ENCODE measurements at regions not wholly inside any gene's neighbourhood (a gene's known extent, or its start where the extent isn't known, plus 50 kb on each side); places are given as distances from the start of the nearest gene placed in this dataset.

GRCh38 chr11:70806461-70807194 lies 408.3 kb downstream of the CTTN start:
- WGBS (ENCODE audit: low lambda C conversion rate): 66% methylated on average over 27 of the region's 27 CpGs
- no peaks in the 10 kb centered on the region for H3K9me3 ChIP-seq
- no peak overlapping the region for H3K4me2 ChIP-seq
- H3K4me1 ChIP-seq (ENCODE audit: control insufficient read depth in 1 of 2, insufficient read depth in 2 of 2, low read depth in 1 of 2, low read length in 1 of 2): no peaks in the 10 kb centered on the region
- no peaks in the 10 kb centered on the region for H4K20me1 ChIP-seq (ENCODE audit: insufficient read depth)
- H3K9ac ChIP-seq: no peak overlapping the region
- ChIA-PET CTCF (interaction anchor here (3.7 kb wide), 1 partner anchor 8 kb away, joined by 32 read pairs; no protein-coding TSS in a partner anchor), POLR2A (no interaction called here)
- H3K36me3 ChIP-seq (replicated peaks in 1 of 2; ENCODE audit: control insufficient read depth in 1 of 2, insufficient read depth in 2 of 2, low read length in 1 of 2): no peaks in the 10 kb centered on the region
- no peak for TF ChIP-seq IRF3 (IDR thresholded peaks at IDR 0.05; ENCODE audit: low read depth, low read length)
- no peak for TF ChIP-seq REST (IDR thresholded peaks at IDR 0.05; ENCODE audit: low read depth, low read length)
- no peak for TF ChIP-seq FOXJ3 (CRISPR knock-in tag; IDR thresholded peaks at IDR 0.05)
- no peak for TF ChIP-seq RAD21 (IDR thresholded peaks at IDR 0.05; ENCODE audit: low read length)
- TF ChIP-seq FOSL2 (IDR thresholded peaks at IDR 0.05; ENCODE audit: borderline replicate concordance, low read depth): no peak
- TF ChIP-seq TEAD4 (IDR thresholded peaks at IDR 0.05; ENCODE audit: borderline replicate concordance, insufficient read depth): no peak
- no peak for TF ChIP-seq RCOR1 (IDR thresholded peaks at IDR 0.05; ENCODE audit: low read length)
- TF ChIP-seq NRF1 (IDR thresholded peaks at IDR 0.05; ENCODE audit: low read depth, low read length): no peak
- no peak for TF ChIP-seq MEF2A (IDR thresholded peaks at IDR 0.05; ENCODE audit: borderline replicate concordance, low read depth)
- no peak for TF ChIP-seq EP300 (IDR thresholded peaks at IDR 0.05; ENCODE audit: borderline replicate concordance in 1 of 2, low read depth in 1 of 2, low read length in 1 of 2)
- TF ChIP-seq RFX5 (IDR thresholded peaks at IDR 0.05; ENCODE audit: low read length): no peak
- no peak for TF ChIP-seq POLR2AphosphoS5 (IDR thresholded peaks at IDR 0.05; ENCODE audit: low read depth, low read length)
- no peak for TF ChIP-seq TAF1 (IDR thresholded peaks at IDR 0.05; ENCODE audit: borderline replicate concordance, low read depth, low read length)
- TF ChIP-seq PBX3 (IDR thresholded peaks at IDR 0.05): no peak
- TF ChIP-seq FOXM1 (IDR thresholded peaks at IDR 0.05; ENCODE audit: low read depth): no peak
- no peak for TF ChIP-seq CTCF (IDR thresholded peaks at IDR 0.05)
- TF ChIP-seq USF1 (IDR thresholded peaks at IDR 0.05; ENCODE audit: borderline replicate concordance, low read depth): no peak
- TF ChIP-seq TCF12 (IDR thresholded peaks at IDR 0.05): no peak
- H3F3A ChIP-seq (replicated peaks; ENCODE audit: insufficient read depth): no peaks in the 10 kb centered on the region
- H3K27ac ChIP-seq (ENCODE audit: low read depth in 2 of 2, low read length in 1 of 2): no peak overlapping the region
- H2AFZ ChIP-seq (ENCODE audit: low read depth): no peak overlapping the region
- H3K9me2 ChIP-seq: no peaks in the 10 kb centered on the region
- no peak for DNase-seq
- no peaks in the 10 kb centered on the region for H3K27me3 ChIP-seq (ENCODE audit: insufficient read depth)
- H3K4me3 ChIP-seq (ENCODE audit: low read depth in 2 of 2, low read length in 1 of 2): no peak overlapping the region
- H3K79me2 ChIP-seq (ENCODE audit: insufficient read depth): no peaks in the 10 kb centered on the region

Measured in SK-N-SH (cell line).